ENCODE measurements at regions not wholly inside any gene's neighbourhood (a gene's known extent, or its start where the extent isn't known, plus 50 kb on each side); places are given as distances from the start of the nearest gene placed in this dataset.

- CTCF ChIA-PET, result no interaction called here
- FAIRE-seq, result no peak
- Histone ChIP-seq H3K9ac (replicated peaks; ENCODE audit: extremely low read depth, insufficient read depth, low read length) (no peak overlapping the region), H3K4me1 (ENCODE audit: control insufficient read depth, extremely low read depth, insufficient read depth, low read length) (no peaks in the 10 kb centered on the region), H3K36me3 (ENCODE audit: control insufficient read depth in 2 of 2, extremely low read depth in 1 of 2, insufficient read depth in 2 of 2, low read length in 2 of 2) (no peaks in the 10 kb centered on the region), H4K20me1 (replicated peaks; ENCODE audit: control insufficient read depth, extremely low read depth, insufficient read depth, low read length) (no peaks in the 10 kb centered on the region), H3K4me3 (replicated peaks in 1 of 3; ENCODE audit: insufficient read depth in 1 of 3, low read depth in 1 of 3, low read length in 3 of 3) (no peak overlapping the region), H3K27ac (ENCODE audit: insufficient read depth, low read depth, low read length) (no peak overlapping the region), H2AFZ (ENCODE audit: low read depth, low read length) (no peak overlapping the region), H3K27me3 (ENCODE audit: control insufficient read depth in 2 of 2, insufficient read depth in 2 of 2, low read length in 2 of 2) (no peaks in the 10 kb centered on the region), H3K4me2 (ENCODE audit: insufficient read depth, low read length) (no peak overlapping the region), H3K9me1 (replicated peaks; ENCODE audit: control insufficient read depth, extremely low read depth, insufficient read depth, low read length) (no peaks in the 10 kb centered on the region), H3K9me3 (replicated peaks; ENCODE audit: control insufficient read depth, insufficient read depth, low read length) (peaks cover 6% of the 10 kb centered on the region), H3K79me2 (ENCODE audit: control insufficient read depth, insufficient read depth, low read length) (no peaks in the 10 kb centered on the region)
- POLR2A ChIA-PET, result no interaction called here
- intact Hi-C loops (cut with micrococcal nuclease) (no loop called here), dilution Hi-C loops (cut with MboI; ENCODE audit: extremely low pct_ligation_motif_present, low sequenced_read_pairs) (no loop called here)
- no TSS peak for BruUV-seq (replicated peaks)
- no peak for TF ChIP-seq POLR2A (IDR thresholded peaks at IDR 0.05; ENCODE audit: low read depth, low read length)
- no peak for TF ChIP-seq EZH2 (IDR thresholded peaks at IDR 0.05; ENCODE audit: borderline replicate concordance, low read depth, low read length, severe bottlenecking)
- no peak for TF ChIP-seq GATA2 (IDR thresholded peaks at IDR 0.05; ENCODE audit: insufficient read depth, insufficient read length, low read depth, low read length)
- TF ChIP-seq MYC (IDR thresholded peaks at IDR 0.05; ENCODE audit: low read depth, low read length), result no peak
- TF ChIP-seq MAX (IDR thresholded peaks at IDR 0.05; ENCODE audit: insufficient read depth, insufficient read length), result no peak
- no peak for TF ChIP-seq FOS (IDR thresholded peaks at IDR 0.05; ENCODE audit: borderline replicate concordance, insufficient read depth, low read length)
- no peak for TF ChIP-seq JUN (IDR thresholded peaks at IDR 0.05; ENCODE audit: borderline replicate concordance, insufficient read depth, insufficient read length, low read depth)
- no peak for TF ChIP-seq CTCF (IDR thresholded peaks at IDR 0.05; ENCODE audit: extremely low read depth in 1 of 2, insufficient read depth in 1 of 2, low read depth in 1 of 2, low read length in 2 of 2)
- no peak for TF ChIP-seq POLR2AphosphoS5 (IDR thresholded peaks at IDR 0.05; ENCODE audit: insufficient read depth, low read depth, low read length)
- DNase-seq (ENCODE audit: low read depth, low spot score), result no peak
Measured at GRCh38 chr5:155471027-155471426, 457.5 kb downstream of the KIF4B start.

Measured in endothelial cell of umbilical vein (primary cell).